ENCODE measurements at regions not wholly inside any gene's neighbourhood (a gene's known extent, or its start where the extent isn't known, plus 50 kb on each side); places are given as distances from the start of the nearest gene placed in this dataset.
"Not testable (repeated sequence)": the region's sequence is repeated elsewhere in the genome, so short reads cannot be mapped to it uniquely, and the experiment has no call there.

DNA sequence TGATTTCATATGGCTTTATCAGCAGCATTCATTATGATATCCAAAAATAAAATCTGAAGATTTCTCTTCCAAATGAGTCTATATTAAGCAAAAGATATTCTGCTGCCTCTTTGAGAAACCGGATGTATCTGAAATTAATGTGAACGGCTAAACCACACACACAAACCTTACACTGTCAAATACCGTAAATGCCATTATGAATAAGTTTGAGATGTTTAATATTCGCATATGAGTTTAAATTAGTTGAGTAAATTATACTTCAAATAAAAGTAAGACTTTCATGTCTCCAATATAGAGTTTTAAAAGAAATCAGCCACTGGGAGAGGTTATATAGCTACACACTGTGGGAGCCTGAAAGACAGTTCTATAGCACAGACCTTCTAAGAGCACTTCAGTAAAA lies 566.6 kb upstream of the CHD1 start:
- TF ChIP-seq, protein P1, sequence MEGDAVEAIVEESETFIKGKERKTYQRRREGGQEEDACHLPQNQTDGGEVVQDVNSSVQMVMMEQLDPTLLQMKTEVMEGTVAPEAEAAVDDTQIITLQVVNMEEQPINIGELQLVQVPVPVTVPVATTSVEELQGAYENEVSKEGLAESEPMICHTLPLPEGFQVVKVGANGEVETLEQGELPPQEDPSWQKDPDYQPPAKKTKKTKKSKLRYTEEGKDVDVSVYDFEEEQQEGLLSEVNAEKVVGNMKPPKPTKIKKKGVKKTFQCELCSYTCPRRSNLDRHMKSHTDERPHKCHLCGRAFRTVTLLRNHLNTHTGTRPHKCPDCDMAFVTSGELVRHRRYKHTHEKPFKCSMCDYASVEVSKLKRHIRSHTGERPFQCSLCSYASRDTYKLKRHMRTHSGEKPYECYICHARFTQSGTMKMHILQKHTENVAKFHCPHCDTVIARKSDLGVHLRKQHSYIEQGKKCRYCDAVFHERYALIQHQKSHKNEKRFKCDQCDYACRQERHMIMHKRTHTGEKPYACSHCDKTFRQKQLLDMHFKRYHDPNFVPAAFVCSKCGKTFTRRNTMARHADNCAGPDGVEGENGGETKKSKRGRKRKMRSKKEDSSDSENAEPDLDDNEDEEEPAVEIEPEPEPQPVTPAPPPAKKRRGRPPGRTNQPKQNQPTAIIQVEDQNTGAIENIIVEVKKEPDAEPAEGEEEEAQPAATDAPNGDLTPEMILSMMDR (IDR thresholded peaks at IDR 0.05), result not testable (repeated sequence)
- TF ChIP-seq POLR2A (IDR thresholded peaks at IDR 0.05), result not testable (repeated sequence)

Measured in esophagus squamous epithelium (tissue), 4 donors.